HL-60 (cell line): ENCODE measurements at regions not wholly inside any gene's neighbourhood (a gene's known extent, or its start where the extent isn't known, plus 50 kb on each side); places are given as distances from the start of the nearest gene placed in this dataset.

Experiments used
- CTCF ChIP-seq: IDR thresholded peaks from one replicate; pipeline ENCODE4 v1.5.1; 2011; ENCODE audit warnings: low read length, control low read depth, inconsistent platforms; ENCODE audit not compliant: insufficient read depth
- GABPA ChIP-seq: IDR thresholded peaks from 2 replicates; pipeline ENCODE4 v1.6.1; 2012; ENCODE audit warnings: low read depth
- POLR2AphosphoS5 ChIP-seq: IDR thresholded peaks from 2 replicates; pipeline ENCODE4 v1.6.1; 2012; ENCODE audit warnings: low read depth
- REST ChIP-seq: IDR thresholded peaks from 2 replicates; pipeline ENCODE4 v1.6.1; 2012; ENCODE audit warnings: low read depth; ENCODE audit not compliant: insufficient replicate concordance

DNA sequence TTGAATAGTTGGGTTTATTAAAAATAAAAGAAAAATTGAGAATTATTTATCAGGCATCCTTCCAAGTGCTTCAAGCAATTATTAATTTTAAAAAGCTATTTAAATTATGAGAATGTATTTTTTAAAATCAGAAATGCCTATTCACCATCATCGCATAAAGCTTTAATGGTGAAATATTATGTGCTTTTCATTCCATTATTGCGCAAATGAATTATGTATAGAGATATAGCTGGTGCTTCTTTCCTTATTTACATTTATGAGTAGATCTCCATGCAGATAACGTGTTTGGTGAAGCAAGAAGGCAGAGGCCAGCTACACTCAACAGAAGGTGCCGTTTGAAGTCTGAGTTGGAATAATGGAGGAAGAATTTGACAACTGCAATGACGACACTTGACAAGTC lies 549.1 kb upstream of the DPP6 start:
- TF ChIP-seq POLR2AphosphoS5 (no peak), CTCF (no peak), GABPA (no peak), REST (no peak)
